ENCODE measurements at regions not wholly inside any gene's neighbourhood (a gene's known extent, or its start where the extent isn't known, plus 50 kb on each side); places are given as distances from the start of the nearest gene placed in this dataset.

GRCh38 chrX:122219226-122219625, 964.9 kb upstream of the GRIA3 start:
- BruUV-seq (replicated peaks) = no TSS peak

GRCh38 chrX:122219735-122220134, 964.3 kb upstream of the GRIA3 start:
- H2AFZ ChIP-seq (ENCODE audit: low read depth, low read length) = no peak overlapping the region
- WGBS (ENCODE audit: insufficient coverage, low coverage, missing lambda C conversion rate) = 0% methylated on average over 3 of the region's 3 CpGs
- H3K4me3 ChIP-seq = no peak overlapping the region
- TF ChIP-seq POLR2AphosphoS2 (IDR thresholded peaks at IDR 0.05; ENCODE audit: low read length) (no peak), EGR1 (conservative IDR thresholded peaks at IDR 0.05) (no peak), ZNF165 (CRISPR knock-in tag; IDR thresholded peaks at IDR 0.05; ENCODE audit: borderline replicate concordance) (no peak), CREB3 (tag; conservative IDR thresholded peaks at IDR 0.05; ENCODE audit: low read depth) (no peak), CBX5 (IDR thresholded peaks at IDR 0.05; ENCODE audit: borderline replicate concordance, low read depth) (no peak), DLX4 (CRISPR knock-in tag; IDR thresholded peaks at IDR 0.05) (no peak), SMC3 (conservative IDR thresholded peaks at IDR 0.05; ENCODE audit: insufficient read depth, low read depth, low read length) (no peak), ZNF184 (CRISPR knock-in tag; IDR thresholded peaks at IDR 0.05) (no peak)
- no peaks in the 10 kb centered on the region for H4K20me1 ChIP-seq (replicated peaks; ENCODE audit: control insufficient read depth, insufficient read depth, low read length)
- no peaks in the 10 kb centered on the region for H3K9me3 ChIP-seq (replicated peaks; ENCODE audit: control insufficient read depth, insufficient read depth, low read depth, low read length)
- FAIRE-seq (no peak), DNase-seq (ENCODE audit: extremely low read depth in 1 of 4, low spot score in 3 of 4) (no peak), ATAC-seq (no peak)
- no peaks in the 10 kb centered on the region for H3K36me3 ChIP-seq (ENCODE audit: control insufficient read depth, insufficient read depth, low read length)
- H3K27me3 ChIP-seq (ENCODE audit: control insufficient read depth in 2 of 2, insufficient read depth in 2 of 2, low read length in 2 of 2) = no peaks in the 10 kb centered on the region
- no peaks in the 10 kb centered on the region for H3K79me2 ChIP-seq (ENCODE audit: control insufficient read depth, insufficient read depth, low read length)
- no peaks in the 10 kb centered on the region for H3K4me1 ChIP-seq (replicated peaks in 1 of 2; ENCODE audit: control insufficient read depth in 2 of 2, insufficient read depth in 2 of 2, low read length in 2 of 2)
- H3K4me2 ChIP-seq (ENCODE audit: insufficient read depth, low read length) = no peak overlapping the region
- no peaks in the 10 kb centered on the region for H3K9me1 ChIP-seq (ENCODE audit: control insufficient read depth, insufficient read depth, low read length)
- in situ Hi-C loops (cut with MboI) (no loop called here), intact Hi-C loops (cut with micrococcal nuclease) (no loop called here)
- ChIA-PET CTCF (ENCODE audit: low intra/inter-chr PET ratio) (no interaction called here), POLR2A (no interaction called here)
- H3K27ac ChIP-seq (ENCODE audit: extremely low read depth, low read depth, low read length) = no peak overlapping the region
- no TSS peak for BruUV-seq (replicated peaks)
- no peak overlapping the region for H3K9ac ChIP-seq (ENCODE audit: insufficient read depth in 1 of 2, low read depth in 2 of 2, low read length in 2 of 2)

More at GRCh38 chrX:122219226-122219625, 964.9 kb upstream of the GRIA3 start:
- no peak for FAIRE-seq
- H4K20me1 ChIP-seq (replicated peaks; ENCODE audit: control insufficient read depth, insufficient read depth, low read length) = no peaks in the 10 kb centered on the region
- H2AFZ ChIP-seq (ENCODE audit: low read depth, low read length) = no peak overlapping the region
- H3K9me1 ChIP-seq (ENCODE audit: control insufficient read depth, insufficient read depth, low read length) = no peaks in the 10 kb centered on the region
- POLR2A ChIA-PET = no interaction called here
- H3K27me3 ChIP-seq (ENCODE audit: control insufficient read depth in 2 of 2, insufficient read depth in 2 of 2, low read length in 2 of 2) = no peaks in the 10 kb centered on the region
- CTCF ChIA-PET (ENCODE audit: low intra/inter-chr PET ratio) = no interaction called here
- WGBS (ENCODE audit: insufficient coverage, low coverage, missing lambda C conversion rate) = 0% methylated on average over 1 of the region's 1 CpG
- H3K9me3 ChIP-seq (replicated peaks; ENCODE audit: control insufficient read depth, insufficient read depth, low read depth, low read length) = no peaks in the 10 kb centered on the region
- no peaks in the 10 kb centered on the region for H3K36me3 ChIP-seq (ENCODE audit: control insufficient read depth, insufficient read depth, low read length)
- no peaks in the 10 kb centered on the region for H3K79me2 ChIP-seq (ENCODE audit: control insufficient read depth, insufficient read depth, low read length)
- DNase-seq (ENCODE audit: extremely low read depth in 1 of 4, low spot score in 3 of 4) = no peak
- H3K4me2 ChIP-seq (ENCODE audit: insufficient read depth, low read length) = no peak overlapping the region
- no peaks in the 10 kb centered on the region for H3K4me1 ChIP-seq (replicated peaks in 1 of 2; ENCODE audit: control insufficient read depth in 2 of 2, insufficient read depth in 2 of 2, low read length in 2 of 2)
- H3K9ac ChIP-seq (ENCODE audit: insufficient read depth in 1 of 2, low read depth in 2 of 2, low read length in 2 of 2) = no peak overlapping the region
- in situ Hi-C loops (cut with MboI) = no loop called here
- ATAC-seq = no peak
- TF ChIP-seq ZNF76 (CRISPR knock-in tag; IDR thresholded peaks at IDR 0.05; ENCODE audit: borderline replicate concordance) (no peak), MYNN (IDR thresholded peaks at IDR 0.05) (no peak), MYNN (CRISPR knock-in tag; IDR thresholded peaks at IDR 0.05) (no peak), KDM1A (IDR thresholded peaks at IDR 0.05) (no peak), GTF2A2 (tag; IDR thresholded peaks at IDR 0.05) (no peak), GATAD2A (IDR thresholded peaks at IDR 0.05) (no peak), TEAD1 (CRISPR knock-in tag; IDR thresholded peaks at IDR 0.05) (no peak)
- intact Hi-C loops (cut with micrococcal nuclease) = no loop called here
- H3K27ac ChIP-seq (ENCODE audit: extremely low read depth, low read depth, low read length) = no peak overlapping the region
- H3K4me3 ChIP-seq = no peak overlapping the region

All from K562 (cell line).